ENCODE measurements at regions not wholly inside any gene's neighbourhood (a gene's known extent, or its start where the extent isn't known, plus 50 kb on each side); places are given as distances from the start of the nearest gene placed in this dataset.

DNA sequence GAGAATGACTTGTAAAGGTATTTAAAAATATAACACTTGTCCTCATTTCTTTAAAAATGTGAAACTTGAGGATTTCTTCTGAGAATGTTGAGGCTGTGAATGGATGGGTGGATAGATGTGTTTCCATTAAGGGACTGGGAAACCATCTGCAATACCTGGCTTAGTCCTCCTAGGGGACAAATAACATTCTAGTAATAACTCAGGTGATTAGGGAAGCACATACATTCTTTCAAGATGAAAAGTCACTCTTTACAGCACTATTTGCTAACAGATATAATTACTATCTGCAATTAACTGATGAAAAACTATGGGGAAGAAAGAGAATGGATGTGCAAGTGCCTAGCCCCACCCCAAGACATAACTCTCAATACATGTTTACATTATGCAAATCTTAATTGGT, 542.3 kb downstream of the CD83 start:
- Histone ChIP-seq H3K4me3 (no peak overlapping the region), H3K9me3 (no peaks in the 10 kb centered on the region), H3K36me3 (no peaks in the 10 kb centered on the region), H3K27ac (no peak overlapping the region), H3K4me1 (peaks cover 10 to 37% (median 27%) of the 10 kb centered on the region in 4 donors), H3K27me3 (no peaks in the 10 kb centered on the region)
- intact Hi-C loops (cut with DNase I; ENCODE audit: low total_unique reads), result no loop called here
- no peak for TF ChIP-seq POLR2A (IDR thresholded peaks at IDR 0.05)
- no peak for TF ChIP-seq POLR2AphosphoS5 (IDR thresholded peaks at IDR 0.05)
- no peak for TF ChIP-seq EP300 (IDR thresholded peaks at IDR 0.05)
- DNase-seq, result no peak

DNA sequence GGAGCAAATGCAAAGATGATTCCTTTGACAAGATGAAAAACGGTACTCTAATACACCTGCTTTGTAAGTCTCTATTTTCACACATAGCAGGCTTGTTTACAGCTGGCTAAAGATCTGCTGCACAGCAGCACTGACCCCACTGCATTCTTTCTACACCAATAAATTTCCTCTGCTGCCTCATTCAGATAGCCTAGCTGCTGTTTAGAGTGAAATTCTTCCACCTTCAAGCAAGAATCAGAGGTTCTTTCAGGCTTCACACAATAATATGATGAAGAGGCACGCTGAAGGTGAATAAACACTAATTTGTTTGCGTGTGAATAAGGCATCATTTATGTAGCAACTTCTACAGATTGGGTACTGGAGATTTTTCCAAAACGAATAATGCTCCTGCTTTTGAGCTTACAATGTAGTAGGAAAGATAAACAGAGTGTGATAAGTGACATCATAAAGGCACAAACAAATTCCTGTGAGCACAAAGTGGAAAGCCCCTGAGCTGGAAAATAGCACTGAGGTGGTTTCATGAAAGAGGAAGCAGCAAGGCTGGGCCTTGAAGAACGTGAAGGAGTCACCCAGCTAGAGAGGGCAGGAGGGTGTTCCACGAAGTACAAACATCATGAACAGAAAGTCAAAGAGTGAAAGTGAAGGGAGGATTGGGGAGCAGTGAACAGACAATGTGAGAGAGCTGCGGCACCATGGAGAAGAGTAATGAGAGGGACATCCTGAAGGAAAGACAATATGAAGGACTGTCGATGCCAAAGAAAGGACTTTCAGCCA, 543.4 kb downstream of the CD83 start:
- intact Hi-C loops (cut with DNase I; ENCODE audit: low total_unique reads), result no loop called here
- 36 to 47% (median 42%) methylated on average over 8 of the region's 8 CpGs for WGBS, 5 donors
- peak in 1 of 2 donors; percentile 67 for DNase-seq
- Histone ChIP-seq H3K27me3 (no peaks in the 10 kb centered on the region), H3K36me3 (no peaks in the 10 kb centered on the region), H3K4me3 (no peak overlapping the region), H3K27ac (peak overlapping the region in 1 of 5 donors; percentile 50), H3K4me1 (peaks cover 10 to 25% (median 16%) of the 10 kb centered on the region in 4 donors), H3K9me3 (no peaks in the 10 kb centered on the region)
- TF ChIP-seq EP300 (IDR thresholded peaks at IDR 0.05) (no peak), POLR2AphosphoS5 (IDR thresholded peaks at IDR 0.05) (peak in 1 of 3 donors; percentile 23)
- TF ChIP-seq, protein P1, sequence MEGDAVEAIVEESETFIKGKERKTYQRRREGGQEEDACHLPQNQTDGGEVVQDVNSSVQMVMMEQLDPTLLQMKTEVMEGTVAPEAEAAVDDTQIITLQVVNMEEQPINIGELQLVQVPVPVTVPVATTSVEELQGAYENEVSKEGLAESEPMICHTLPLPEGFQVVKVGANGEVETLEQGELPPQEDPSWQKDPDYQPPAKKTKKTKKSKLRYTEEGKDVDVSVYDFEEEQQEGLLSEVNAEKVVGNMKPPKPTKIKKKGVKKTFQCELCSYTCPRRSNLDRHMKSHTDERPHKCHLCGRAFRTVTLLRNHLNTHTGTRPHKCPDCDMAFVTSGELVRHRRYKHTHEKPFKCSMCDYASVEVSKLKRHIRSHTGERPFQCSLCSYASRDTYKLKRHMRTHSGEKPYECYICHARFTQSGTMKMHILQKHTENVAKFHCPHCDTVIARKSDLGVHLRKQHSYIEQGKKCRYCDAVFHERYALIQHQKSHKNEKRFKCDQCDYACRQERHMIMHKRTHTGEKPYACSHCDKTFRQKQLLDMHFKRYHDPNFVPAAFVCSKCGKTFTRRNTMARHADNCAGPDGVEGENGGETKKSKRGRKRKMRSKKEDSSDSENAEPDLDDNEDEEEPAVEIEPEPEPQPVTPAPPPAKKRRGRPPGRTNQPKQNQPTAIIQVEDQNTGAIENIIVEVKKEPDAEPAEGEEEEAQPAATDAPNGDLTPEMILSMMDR (IDR thresholded peaks at IDR 0.05), result no peak

DNA sequence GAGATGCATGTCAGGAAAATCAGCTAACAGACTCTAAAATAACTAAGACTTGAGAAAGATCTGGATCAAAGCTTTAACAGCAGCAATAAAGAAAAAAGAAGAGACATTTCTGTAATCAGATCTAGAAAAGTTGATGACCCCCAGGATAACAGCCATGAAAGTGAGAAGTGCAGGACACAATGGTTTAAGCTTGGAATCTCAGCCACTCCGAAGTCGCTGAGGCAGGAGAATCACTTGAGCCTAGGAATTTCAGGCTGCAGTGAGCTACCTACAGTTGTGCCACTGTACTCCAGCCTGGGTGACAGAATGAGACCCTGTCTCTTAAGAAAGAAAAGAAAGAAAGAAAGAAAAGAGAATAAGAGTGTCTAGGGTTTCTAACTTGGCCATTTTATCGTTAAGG, 544.1 kb downstream of the CD83 start:
- intact Hi-C loops (cut with DNase I; ENCODE audit: low total_unique reads), result no loop called here
- H3K4me3 ChIP-seq, result no peak overlapping the region
- peaks cover 8 to 19% (median 13%) of the 10 kb centered on the region in 4 donors for H3K4me1 ChIP-seq
- no peaks in the 10 kb centered on the region for H3K36me3 ChIP-seq
- H3K9me3 ChIP-seq, result no peaks in the 10 kb centered on the region
- H3K27ac ChIP-seq, result peak overlapping the region in 1 of 5 donors; percentile 50
- no peak for DNase-seq
- no peaks in the 10 kb centered on the region for H3K27me3 ChIP-seq
- 91 to 99% (median 94%) methylated on average over 3 of the region's 3 CpGs for WGBS, 5 donors
- no peak for TF ChIP-seq POLR2AphosphoS5 (IDR thresholded peaks at IDR 0.05)

DNA sequence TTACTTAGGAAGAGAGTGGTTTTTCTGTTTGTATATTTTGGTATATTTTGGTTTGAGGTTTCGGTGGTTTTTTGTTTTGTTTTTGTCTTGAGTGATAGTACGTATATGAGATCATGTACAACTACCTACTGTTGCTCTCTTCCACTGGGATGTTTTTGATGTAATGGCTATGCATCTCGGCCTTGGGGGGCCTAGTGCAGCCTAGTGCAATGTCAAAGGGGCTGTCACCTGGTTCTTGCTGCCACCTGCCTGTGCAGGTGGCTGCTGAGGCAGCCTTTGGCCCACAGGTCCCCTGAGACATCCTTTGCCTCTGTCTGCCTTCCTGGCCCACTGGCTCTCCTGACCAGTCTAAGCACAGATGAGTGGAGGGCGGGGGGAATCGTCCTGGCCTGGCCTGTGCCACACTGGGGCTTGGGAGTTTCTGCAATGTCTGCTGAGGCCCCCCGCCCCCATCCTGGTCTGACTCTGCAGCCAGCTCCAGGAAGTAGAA, 546.6 kb downstream of the CD83 start:
- H3K9me3 ChIP-seq, result no peaks in the 10 kb centered on the region
- peak in 1 of 2 donors; percentile 29 for DNase-seq
- intact Hi-C loops (cut with DNase I; ENCODE audit: low total_unique reads), result no loop called here
- no peaks in the 10 kb centered on the region for H3K27me3 ChIP-seq
- TF ChIP-seq EP300 (IDR thresholded peaks at IDR 0.05) (no peak), POLR2A (IDR thresholded peaks at IDR 0.05) (no peak), POLR2AphosphoS5 (IDR thresholded peaks at IDR 0.05) (no peak)
- TF ChIP-seq, protein P1 (IDR thresholded peaks at IDR 0.05), result no peak
- 61 to 95% (median 65%) methylated on average over 5 to 6 of the region's 6 CpGs for WGBS, 5 donors
- H3K4me1 ChIP-seq, result peaks cover 8 to 16% (median 12%) of the 10 kb centered on the region in 4 donors
- no peak overlapping the region for H3K27ac ChIP-seq
- H3K4me3 ChIP-seq, result no peak overlapping the region
- H3K36me3 ChIP-seq, result no peaks in the 10 kb centered on the region

DNA sequence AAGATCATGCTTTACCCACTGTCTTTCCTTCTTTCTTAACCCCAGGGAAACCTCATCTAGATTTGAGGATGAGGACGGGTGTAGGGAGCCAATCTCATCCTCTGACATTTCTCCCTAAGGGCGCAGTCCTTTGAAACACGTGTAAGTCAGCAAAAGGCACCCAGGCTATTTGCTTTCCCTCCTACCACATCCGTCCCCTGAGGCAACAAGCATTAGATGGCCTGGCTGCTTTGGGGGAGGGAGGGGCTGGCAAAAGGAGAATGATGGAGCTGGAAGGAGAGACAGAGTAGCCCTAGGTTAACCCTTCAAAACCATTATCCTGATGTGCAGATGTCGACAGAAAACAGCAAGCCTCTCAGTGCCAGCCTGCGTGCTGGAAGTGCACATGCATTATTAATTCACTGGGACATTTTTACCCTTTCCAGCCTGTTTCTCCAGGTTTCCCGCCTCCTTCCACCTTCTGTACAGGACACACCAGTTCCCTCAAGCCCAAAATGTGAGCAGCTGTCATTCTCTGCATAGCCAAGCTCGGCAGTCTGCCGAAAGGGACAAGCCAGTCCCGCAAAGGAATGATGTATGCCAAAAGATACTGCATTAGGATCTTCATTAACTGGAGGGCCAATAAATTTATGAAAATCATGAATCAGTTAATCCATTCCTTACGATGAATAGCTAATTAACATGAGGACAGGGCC, 547.2 kb downstream of the CD83 start:
- TF ChIP-seq, protein P1 (IDR thresholded peaks at IDR 0.05), result no peak
- no peak for TF ChIP-seq POLR2A (IDR thresholded peaks at IDR 0.05)
- no peak for TF ChIP-seq EP300 (IDR thresholded peaks at IDR 0.05)
- TF ChIP-seq POLR2AphosphoS5 (IDR thresholded peaks at IDR 0.05), result no peak
- Histone ChIP-seq H3K4me1 (peaks cover 8 to 16% (median 12%) of the 10 kb centered on the region in 4 donors), H3K4me3 (no peak overlapping the region), H3K27ac (no peak overlapping the region), H3K36me3 (no peaks in the 10 kb centered on the region), H3K27me3 (no peaks in the 10 kb centered on the region), H3K9me3 (no peaks in the 10 kb centered on the region)
- intact Hi-C loops (cut with DNase I; ENCODE audit: low total_unique reads), result no loop called here
- 64 to 77% (median 73%) methylated on average over 11 of the region's 11 CpGs for WGBS, 5 donors
- no peak for DNase-seq
